HCT116 (cell line): ENCODE measurements at regions not wholly inside any gene's neighbourhood (a gene's known extent, or its start where the extent isn't known, plus 50 kb on each side); places are given as distances from the start of the nearest gene placed in this dataset.

Experiments
- ATAC-seq: fragments of 200-7000 bp; cut with Tn5 transposase; 2 replicates; pipeline ENCODE4 v1.9.1; 2020; ENCODE audit warnings: mild to moderate bottlenecking, moderate library complexity
- BruUV-seq: library from RNA; stranded (reverse); fragments of 400-500 nt; replicated peaks from 2 replicates; lab custom pipeline; 2021; lab: Mats Ljungman, UMichigan
- CTCF ChIA-PET: fragments of 300-600 bp; sonication (Branson Sonifier 250); formaldehyde crosslinking; loops from one replicate; lab custom pipeline; 2021; ENCODE audit warnings: antibody characterized with exemption; lab: Charles Lee
- POLR2A ChIA-PET: fragments of 300-600, 350-600 bp; sonication (Branson Sonifier 250); formaldehyde crosslinking; loops from one replicate; lab custom pipeline; 2021; ENCODE audit warnings: antibody characterized with exemption; lab: Charles Lee
- RAD21 ChIA-PET, 2 experiments: fragments of 300-600 bp; sonication (Branson Sonifier 250); formaldehyde crosslinking; loops; one replicate each; lab custom pipeline; 2023; ENCODE audit warnings: low total read pairs in 2 of 2; ENCODE audit not compliant: uncharacterized antibody in 2 of 2, unreplicated experiment in 2 of 2, low non-redundant PET in 1 of 2; lab: Charles Lee
- DNase-seq: peaks from one replicate; pipeline ENCODE4 v3.0.0-alpha.2; 2010; ENCODE audit warnings: low read depth, low spot score
- H2AFZ ChIP-seq: fragments of 200-600 bp; shearing (Covaris generic), sonication (generic); 2 replicates; pipeline ENCODE4 v1.6.1; 2017; ENCODE audit warnings: low read depth, mixed run types, mixed read lengths, antibody characterized with exemption, low read length; ENCODE audit not compliant: poor library complexity, severe bottlenecking
- H3K27ac ChIP-seq: 2 replicates; pipeline ENCODE4 v1.5.1; 2012; ENCODE audit warnings: low read depth, low read length
- H3K27me3 ChIP-seq: fragments of 200-600 bp; sonication (generic); 2 replicates; pipeline ENCODE4 v1.6.1; 2016; ENCODE audit warnings: mixed run types, low read length, mixed read lengths; ENCODE audit not compliant: insufficient read depth
- H3K36me3 ChIP-seq, 2 experiments: fragments of 200-500 bp in 1 of 2; fragments of 200-600 bp in 1 of 2; sonication (Bioruptor generic) in 1 of 2; sonication (generic) in 1 of 2; 2 replicates each; pipeline versions ENCODE4 v1.5.1 to v1.6.1; 2014 to 2016; ENCODE audit warnings: low read length in 2 of 2, inconsistent platforms in 1 of 2, mixed read lengths in 1 of 2, mixed run types in 1 of 2; ENCODE audit not compliant: insufficient read depth in 2 of 2, control insufficient read depth in 1 of 2
- H3K4me1 ChIP-seq, 2 experiments: fragments of 200-600 bp in 1 of 2; sonication (generic) in 1 of 2; 2 replicates each; pipeline versions ENCODE4 v1.5.1 to v1.6.1; 2012 to 2017; ENCODE audit warnings: low read length in 2 of 2, inconsistent platforms in 1 of 2, mild to moderate bottlenecking in 1 of 2, mixed read lengths in 1 of 2, mixed run types in 1 of 2, moderate library complexity in 1 of 2; ENCODE audit not compliant: insufficient read depth in 2 of 2, control insufficient read depth in 1 of 2
- H3K4me2 ChIP-seq: fragments of 200-600 bp; sonication (generic); 2 replicates; pipeline ENCODE4 v1.6.1; 2017; ENCODE audit warnings: mixed run types, low read length, mixed read lengths
- H3K4me3 ChIP-seq, 2 experiments: fragments of 200-600 bp in 1 of 2; sonication (generic) in 1 of 2; replicated peaks in 1 of 2; 2 replicates each; pipeline ENCODE4 v1.5.1; 2011 to 2016; ENCODE audit warnings: low read length in 2 of 2, control low read depth in 1 of 2, low read depth in 1 of 2, mild to moderate bottlenecking in 1 of 2, mixed read lengths in 1 of 2, mixed run types in 1 of 2
- H3K79me2 ChIP-seq: fragments of 200-600 bp; sonication (generic); 2 replicates; pipeline ENCODE4 v1.6.1; 2017; ENCODE audit warnings: mild to moderate bottlenecking, mixed run types, low read length, moderate library complexity, mixed read lengths; ENCODE audit not compliant: insufficient read depth
- H3K9ac ChIP-seq: fragments of 200-600 bp; sonication (generic); 2 replicates; pipeline ENCODE4 v1.6.1; 2016; ENCODE audit warnings: low read length, mixed read lengths
- H3K9me2 ChIP-seq: fragments of 200-600 bp; sonication (generic), shearing (Covaris generic); 2 replicates; pipeline ENCODE4 v1.6.1; 2017; ENCODE audit warnings: mixed run types, mild to moderate bottlenecking, moderate library complexity; ENCODE audit not compliant: insufficient read depth
- H3K9me3 ChIP-seq, 2 experiments: fragments of 200-500 bp in 1 of 2; fragments of 200-600 bp in 1 of 2; sonication (Bioruptor generic) in 1 of 2; sonication (generic) in 1 of 2; 2 replicates each; pipeline ENCODE4 v1.6.1; 2014 to 2017; ENCODE audit warnings: low read length in 2 of 2, mixed read lengths in 2 of 2, inconsistent platforms in 1 of 2, low read depth in 1 of 2, mild to moderate bottlenecking in 1 of 2, mixed run types in 1 of 2, moderate library complexity in 1 of 2; ENCODE audit not compliant: control insufficient read depth in 1 of 2, insufficient read depth in 1 of 2
- H4K20me1 ChIP-seq: fragments of 200-600 bp; sonication (generic), shearing (Covaris generic); 2 replicates; pipeline ENCODE4 v1.6.1; 2017; ENCODE audit warnings: mixed run types, mild to moderate bottlenecking, moderate library complexity; ENCODE audit not compliant: insufficient read depth
- EGR1 ChIP-seq: IDR thresholded peaks from 2 replicates; pipeline ENCODE4 v1.6.1; 2012; ENCODE audit warnings: low read depth
- POLR2A ChIP-seq: IDR thresholded peaks from 2 replicates; pipeline ENCODE4 v1.7.0; 2011; ENCODE audit warnings: borderline replicate concordance; ENCODE audit not compliant: insufficient read depth, insufficient read length; ENCODE audit errors: extremely low read depth
- REST ChIP-seq: IDR thresholded peaks from 2 replicates; pipeline ENCODE4 v1.6.1; 2012; ENCODE audit warnings: low read depth
- SIN3A ChIP-seq: IDR thresholded peaks from 2 replicates; pipeline ENCODE4 v1.6.1; 2012; ENCODE audit warnings: low read depth
- SP1 ChIP-seq: IDR thresholded peaks from 2 replicates; pipeline ENCODE4 v1.6.1; 2012; ENCODE audit warnings: low read depth
- SRF ChIP-seq: IDR thresholded peaks from 2 replicates; pipeline ENCODE4 v1.6.1; 2012; ENCODE audit warnings: low read depth
- TCF7L2 ChIP-seq: IDR thresholded peaks from 2 replicates; pipeline ENCODE4 v1.7.0; 2011; ENCODE audit warnings: borderline replicate concordance, inconsistent platforms; ENCODE audit not compliant: insufficient read depth, insufficient read length; ENCODE audit errors: extremely low read depth
- YY1 ChIP-seq: IDR thresholded peaks from 2 replicates; pipeline ENCODE4 v1.6.1; 2011; ENCODE audit warnings: low read length, low read depth, moderate library complexity, mild to moderate bottlenecking; ENCODE audit not compliant: insufficient replicate concordance; ENCODE audit errors: extremely low read depth
- ZBTB33 ChIP-seq: IDR thresholded peaks from 2 replicates; pipeline ENCODE4 v1.6.1; 2011; ENCODE audit warnings: mild to moderate bottlenecking, low read length, moderate library complexity; ENCODE audit not compliant: insufficient replicate concordance; ENCODE audit errors: extremely low read depth
- intact Hi-C: fragments of 100-400 bp; cut with micrococcal nuclease; formaldehyde crosslinking; loops from 2 replicates; pipeline ENCODE4 v1.10.0; 2022

- BruUV-seq, result no TSS peak
- Histone ChIP-seq H3K27ac (no peak overlapping the region), H2AFZ (no peak overlapping the region), H3K9me3 (no peaks in the 10 kb centered on the region), H3K4me3 (no peak overlapping the region), H3K36me3 (no peaks in the 10 kb centered on the region), H3K4me1 (no peaks in the 10 kb centered on the region), H3K4me2 (no peak overlapping the region), H3K27me3 (no peaks in the 10 kb centered on the region), H3K9me2 (no peaks in the 10 kb centered on the region)
- ChIA-PET POLR2A (no interaction called here), RAD21 (no interaction called here)
- DNase-seq, result no peak
- intact Hi-C loops, result no loop called here
- ATAC-seq, result no peak
- no peak for TF ChIP-seq REST
- TF ChIP-seq POLR2A, result no peak
- TF ChIP-seq SRF, result no peak
- TF ChIP-seq ZBTB33, result no peak
- TF ChIP-seq SIN3A, result no peak
- no peak for TF ChIP-seq SP1
- no peak for TF ChIP-seq TCF7L2
- no peak for TF ChIP-seq YY1
- TF ChIP-seq EGR1, result no peak
- TF ChIP-seq, all 23 proteins: peak for 0
- no peak overlapping the region for H3K9ac ChIP-seq
- CTCF ChIA-PET, result no interaction called here
- H4K20me1 ChIP-seq, result no peaks in the 10 kb centered on the region
- no peaks in the 10 kb centered on the region for H3K79me2 ChIP-seq
Observed at GRCh38 chr1:96481409-96481808, 240.2 kb upstream of the PTBP2 start.
